ENCODE measurements at regions not wholly inside any gene's neighbourhood (a gene's known extent, or its start where the extent isn't known, plus 50 kb on each side); places are given as distances from the start of the nearest gene placed in this dataset.

DNA sequence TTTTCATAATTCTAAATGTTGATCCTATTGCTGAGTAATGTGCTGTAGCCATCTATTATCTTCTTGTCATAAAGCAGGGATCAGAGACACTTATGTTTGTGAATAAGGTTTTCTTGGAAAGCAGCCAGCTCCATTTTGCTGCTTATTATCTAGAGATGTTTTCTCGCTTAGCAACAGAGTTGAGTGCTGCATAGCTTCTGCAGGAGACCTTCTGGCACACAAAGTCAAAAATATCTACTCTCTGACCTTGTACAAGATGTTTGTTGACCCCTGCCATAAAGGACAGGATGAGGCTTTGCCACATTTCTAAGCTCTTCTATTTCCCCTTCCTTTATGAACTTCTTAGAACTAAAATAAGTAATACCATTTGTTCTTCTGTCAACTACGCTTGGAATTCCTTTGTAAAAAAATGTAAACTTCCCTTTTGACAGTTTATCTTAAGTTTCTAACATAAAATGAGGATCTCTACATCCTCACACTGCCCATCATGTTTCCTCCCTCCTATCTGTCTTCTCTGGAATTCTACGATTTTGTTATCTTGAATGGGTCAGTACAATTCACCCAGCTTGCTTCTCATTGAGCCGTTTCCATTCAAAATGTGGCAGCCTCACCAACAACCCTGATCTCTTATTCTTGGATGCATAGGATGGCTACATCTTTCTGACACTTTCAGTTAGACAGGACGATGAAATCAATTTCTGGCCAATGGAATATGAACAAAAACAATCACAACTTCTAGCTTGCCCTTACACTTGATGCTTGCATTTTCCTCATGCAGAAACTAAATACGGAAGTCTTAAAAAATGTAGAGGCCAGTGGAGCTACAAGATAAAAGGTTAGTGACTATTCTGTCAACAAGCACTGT lies 1377.0 kb downstream of the SUCLG1 start:
- CTCF ChIA-PET (ENCODE audit: low intra/inter-chr PET ratio) = no interaction called here
- Histone ChIP-seq H3K27me3 (ENCODE audit: control insufficient read depth in 2 of 2, insufficient read depth in 2 of 2, low read length in 2 of 2) (no peaks in the 10 kb centered on the region), H3K9me3 (replicated peaks; ENCODE audit: control insufficient read depth, insufficient read depth, low read depth, low read length) (0 out of 2 replicates have a peak, but pooled peaks cover 1% of the 10 kb centered on the region)

More for the DNA sequence above, 1377.0 kb downstream of the SUCLG1 start:
- intact Hi-C loops (cut with micrococcal nuclease) (no loop called here), in situ Hi-C loops (cut with MboI) (no loop called here)
- Histone ChIP-seq H3K27ac (ENCODE audit: extremely low read depth, low read depth, low read length) (no peak overlapping the region), H3K79me2 (ENCODE audit: control insufficient read depth, insufficient read depth, low read length) (no peaks in the 10 kb centered on the region), H3K9me1 (ENCODE audit: control insufficient read depth, insufficient read depth, low read length) (no peaks in the 10 kb centered on the region), H3K4me2 (ENCODE audit: insufficient read depth, low read length) (no peak overlapping the region), H3K9ac (ENCODE audit: insufficient read depth in 1 of 2, low read depth in 2 of 2, low read length in 2 of 2) (no peak overlapping the region), H3K36me3 (ENCODE audit: control insufficient read depth, insufficient read depth, low read length) (no peaks in the 10 kb centered on the region), H3K4me3 (no peak overlapping the region), H4K20me1 (replicated peaks; ENCODE audit: control insufficient read depth, insufficient read depth, low read length) (no peaks in the 10 kb centered on the region), H3K4me1 (replicated peaks in 1 of 2; ENCODE audit: control insufficient read depth in 2 of 2, insufficient read depth in 2 of 2, low read length in 2 of 2) (no peaks in the 10 kb centered on the region), H2AFZ (ENCODE audit: low read depth, low read length) (no peak overlapping the region)
- DNase-seq (ENCODE audit: extremely low read depth in 1 of 4, low spot score in 3 of 4) = peak in 3 of 4 experiments; percentile 5 to 49 (median 7)
- FAIRE-seq = no peak
- no TSS peak for BruUV-seq (replicated peaks)
- no peak for ATAC-seq
- TF ChIP-seq TAF9B (IDR thresholded peaks at IDR 0.05; ENCODE audit: partially characterized antibody) (no peak), CBFA2T3 (IDR thresholded peaks at IDR 0.05) (0 out of 2 replicates have a peak, but pooled peaks have one; percentile 7), NFIC (IDR thresholded peaks at IDR 0.05) (peak; percentile 36; the same call in 1 of the 2 replicates), MEIS2 (IDR thresholded peaks at IDR 0.05; ENCODE audit: partially characterized antibody) (peak; percentile 39), HMG20B (CRISPR knock-in tag; IDR thresholded peaks at IDR 0.05) (no peak), LCOR (CRISPR knock-in tag; IDR thresholded peaks at IDR 0.05) (no peak)
- TF ChIP-seq, protein P1, sequence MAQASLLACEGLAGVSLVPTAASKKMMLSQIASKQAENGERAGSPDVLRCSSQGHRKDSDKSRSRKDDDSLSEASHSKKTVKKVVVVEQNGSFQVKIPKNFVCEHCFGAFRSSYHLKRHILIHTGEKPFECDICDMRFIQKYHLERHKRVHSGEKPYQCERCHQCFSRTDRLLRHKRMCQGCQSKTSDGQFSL (CRISPR knock-in tag; IDR thresholded peaks at IDR 0.05) = no peak
- TF ChIP-seq, protein P1 (tag; IDR thresholded peaks at IDR 0.05) = no peak
- TF ChIP-seq, protein P2, sequence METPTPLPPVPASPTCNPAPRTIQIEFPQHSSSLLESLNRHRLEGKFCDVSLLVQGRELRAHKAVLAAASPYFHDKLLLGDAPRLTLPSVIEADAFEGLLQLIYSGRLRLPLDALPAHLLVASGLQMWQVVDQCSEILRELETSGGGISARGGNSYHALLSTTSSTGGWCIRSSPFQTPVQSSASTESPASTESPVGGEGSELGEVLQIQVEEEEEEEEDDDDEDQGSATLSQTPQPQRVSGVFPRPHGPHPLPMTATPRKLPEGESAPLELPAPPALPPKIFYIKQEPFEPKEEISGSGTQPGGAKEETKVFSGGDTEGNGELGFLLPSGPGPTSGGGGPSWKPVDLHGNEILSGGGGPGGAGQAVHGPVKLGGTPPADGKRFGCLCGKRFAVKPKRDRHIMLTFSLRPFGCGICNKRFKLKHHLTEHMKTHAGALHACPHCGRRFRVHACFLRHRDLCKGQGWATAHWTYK (CRISPR knock-in tag; IDR thresholded peaks at IDR 0.05) = no peak
- POLR2A ChIA-PET = no interaction called here
- 2% methylated on average over 6 of the region's 6 CpGs for WGBS (ENCODE audit: insufficient coverage, low coverage, missing lambda C conversion rate)
